H9 (cell line): ENCODE measurements at regions not wholly inside any gene's neighbourhood (a gene's known extent, or its start where the extent isn't known, plus 50 kb on each side); places are given as distances from the start of the nearest gene placed in this dataset.

Source experiments
- DNase-seq: peaks from one replicate; pipeline ENCODE4 v3.0.0-alpha.2; 2017
- H2AFZ ChIP-seq: one replicate; pipeline ENCODE4 v1.6.1; 2013; ENCODE audit warnings: mild to moderate bottlenecking, low read length, control low read depth, moderate library complexity
- H2AK5ac ChIP-seq: 2 replicates; pipeline ENCODE4 v1.6.1; 2013; ENCODE audit warnings: low read length, control low read depth, mixed read lengths; ENCODE audit not compliant: insufficient read length
- H2BK120ac ChIP-seq: one replicate; pipeline ENCODE4 v1.6.1; 2013; ENCODE audit warnings: low read depth, mild to moderate bottlenecking, low read length, control low read depth, inconsistent platforms; ENCODE audit not compliant: poor library complexity, severe bottlenecking
- H2BK12ac ChIP-seq: 2 replicates; pipeline ENCODE4 v1.6.1; 2013; ENCODE audit warnings: low read length, control low read depth, mixed read lengths, low read depth; ENCODE audit not compliant: insufficient read length
- H2BK15ac ChIP-seq: 2 replicates; pipeline ENCODE4 v1.6.1; 2013; ENCODE audit warnings: low read depth, low read length, control low read depth
- H2BK20ac ChIP-seq: one replicate; pipeline ENCODE4 v1.6.1; 2013; ENCODE audit warnings: low read depth, mild to moderate bottlenecking, low read length, control low read depth, inconsistent platforms; ENCODE audit not compliant: poor library complexity, severe bottlenecking
- H2BK5ac ChIP-seq: 2 replicates; pipeline ENCODE4 v1.6.1; 2013; ENCODE audit warnings: low read length, control low read depth, mixed read lengths; ENCODE audit not compliant: insufficient read length
- H3K14ac ChIP-seq: 2 replicates; pipeline ENCODE4 v1.6.1; 2013; ENCODE audit warnings: low read length, control low read depth; ENCODE audit not compliant: insufficient read depth
- H3K18ac ChIP-seq: 2 replicates; pipeline ENCODE4 v1.6.1; 2013; ENCODE audit warnings: low read depth, mild to moderate bottlenecking, mixed read lengths, low read length, control low read depth; ENCODE audit not compliant: insufficient read length
- H3K23ac ChIP-seq: 2 replicates; pipeline ENCODE4 v1.6.1; 2013; ENCODE audit warnings: low read length, control low read depth, mixed read lengths, low read depth; ENCODE audit not compliant: insufficient read length
- H3K23me2 ChIP-seq: 2 replicates; pipeline ENCODE4 v1.6.1; 2013; ENCODE audit warnings: low read depth, mild to moderate bottlenecking, mixed read lengths, low read length, control low read depth; ENCODE audit not compliant: insufficient read length, poor library complexity, severe bottlenecking
- H3K27ac ChIP-seq: 2 replicates; pipeline ENCODE4 v1.5.1; 2013; ENCODE audit warnings: low read length, control low read depth, mixed read lengths, low read depth; ENCODE audit not compliant: insufficient read length
- H3K27me3 ChIP-seq: 2 replicates; pipeline ENCODE4 v1.6.1; 2013; ENCODE audit warnings: low read length, control low read depth, inconsistent platforms; ENCODE audit not compliant: insufficient read depth
- H3K4ac ChIP-seq: 2 replicates; pipeline ENCODE4 v1.6.1; 2013; ENCODE audit warnings: low read depth, mild to moderate bottlenecking, control low read depth, inconsistent platforms, low read length, moderate library complexity
- H3K4me1 ChIP-seq: 2 replicates; pipeline ENCODE4 v1.6.1; 2013; ENCODE audit warnings: low read length, control low read depth, inconsistent platforms; ENCODE audit not compliant: insufficient read depth
- H3K4me2 ChIP-seq: 2 replicates; pipeline ENCODE4 v1.6.1; 2013; ENCODE audit warnings: low read length, control low read depth, mixed read lengths; ENCODE audit not compliant: insufficient read length, insufficient read depth
- H3K56ac ChIP-seq: 2 replicates; pipeline ENCODE4 v1.6.1; 2013; ENCODE audit warnings: low read depth, mild to moderate bottlenecking, mixed read lengths, low read length, control low read depth; ENCODE audit not compliant: insufficient read length
- H3K79me1 ChIP-seq: 2 replicates; pipeline ENCODE4 v1.6.1; 2013; ENCODE audit warnings: low read depth, mild to moderate bottlenecking, moderate library complexity, low read length, control low read depth, inconsistent platforms; ENCODE audit not compliant: insufficient read depth, poor library complexity, severe bottlenecking
- H3K79me2 ChIP-seq: 2 replicates; pipeline ENCODE4 v1.6.1; 2013; ENCODE audit warnings: low read length, control low read depth, inconsistent platforms; ENCODE audit not compliant: insufficient read depth
- H3K9ac ChIP-seq: 2 replicates; pipeline ENCODE4 v1.6.1; 2013; ENCODE audit warnings: low read length, control low read depth, mixed read lengths; ENCODE audit not compliant: insufficient read length; ENCODE audit errors: extremely low read depth
- H3K9me3 ChIP-seq: one replicate; pipeline ENCODE4 v1.6.1; 2013; ENCODE audit warnings: low read depth, low read length, inconsistent platforms; ENCODE audit not compliant: control insufficient read depth
- H3T11ph ChIP-seq: one replicate; pipeline ENCODE4 v1.6.1; 2013; ENCODE audit warnings: mild to moderate bottlenecking, low read length, control low read depth, inconsistent platforms
- H4K20me1 ChIP-seq: one replicate; pipeline ENCODE4 v1.6.1; 2013; ENCODE audit not compliant: control insufficient read depth, insufficient read length, insufficient read depth
- H4K5ac ChIP-seq: 2 replicates; pipeline ENCODE4 v1.6.1; 2013; ENCODE audit warnings: low read depth, mild to moderate bottlenecking, mixed read lengths, low read length, control low read depth; ENCODE audit not compliant: insufficient read length
- H4K8ac ChIP-seq: replicated peaks from 2 replicates; pipeline ENCODE4 v1.6.1; 2013; ENCODE audit warnings: low read length, control low read depth, mixed read lengths, low read depth; ENCODE audit not compliant: insufficient read length
- H4K91ac ChIP-seq: 2 replicates; pipeline ENCODE4 v1.6.1; 2013; ENCODE audit warnings: low read depth, mild to moderate bottlenecking, moderate library complexity, mixed read lengths, low read length, control low read depth; ENCODE audit not compliant: insufficient read length
- H3K27ac Mint-ChIP-seq, 3 experiments: 2 replicates in 2 of 3; 3 replicates in 1 of 3; pipeline ENCODE4 v1.8.0; 2020 to 2021; ENCODE audit warnings: mixed read lengths in 3 of 3, mild to moderate bottlenecking in 1 of 3, moderate library complexity in 1 of 3
- H3K27me3 Mint-ChIP-seq: 2 replicates; pipeline ENCODE4 v1.8.0; 2021; ENCODE audit warnings: low read depth, mild to moderate bottlenecking, moderate library complexity, mixed read lengths
- H3K36me3 Mint-ChIP-seq, 3 experiments: 2 replicates in 2 of 3; 3 replicates in 1 of 3; pipeline ENCODE4 v1.8.0; 2020 to 2021; ENCODE audit warnings: low read depth in 3 of 3, mixed read lengths in 3 of 3; ENCODE audit not compliant: insufficient read depth in 1 of 3
- H3K4me1 Mint-ChIP-seq, 2 experiments: 2 replicates each; pipeline ENCODE4 v1.8.0; 2020; ENCODE audit warnings: mixed read lengths in 2 of 2
- H3K4me3 Mint-ChIP-seq, 2 experiments: 2 replicates in 1 of 2; 3 replicates in 1 of 2; pipeline ENCODE4 v1.8.0; 2020 to 2021; ENCODE audit warnings: mild to moderate bottlenecking in 2 of 2, mixed read lengths in 2 of 2, moderate library complexity in 1 of 2
- H3K9me3 Mint-ChIP-seq, 2 experiments: 2 replicates in 1 of 2; 3 replicates in 1 of 2; pipeline ENCODE4 v1.8.0; 2020; ENCODE audit warnings: mild to moderate bottlenecking in 2 of 2, mixed read lengths in 2 of 2, moderate library complexity in 1 of 2
- CTCF ChIP-seq: fragments of 200-600 bp; sonication (generic); conservative IDR thresholded peaks from 3 replicates; pipeline ENCODE4 v1.8.0; 2021; ENCODE audit warnings: antibody characterized with exemption, mild to moderate bottlenecking
- WGBS: extraction: QIAGEN DNeasy Blood & Tissue Kit; methylation state at CpG from one replicate; pipeline ENCODE4 v1.1.7; 2013; ENCODE audit warnings: missing lambda C conversion rate, low lambda C conversion rate, mixed read lengths; ENCODE audit not compliant: insufficient read length; ENCODE audit errors: extremely low coverage; 5-methylcytosine and 5-hydroxymethylcytosine counted together

GRCh38 chr2:164015328-164016123 lies 279.7 kb upstream of the FIGN start:
- H3T11ph ChIP-seq, result no peak overlapping the region
- Mint-ChIP-seq H3K27me3 (no peaks in the 10 kb centered on the region), H3K27ac (peak overlapping the region in 1 of 3 experiments; percentile 82; a peak in 2 of 7 replicates), H3K36me3 (no peaks in the 10 kb centered on the region), H3K9me3 (no peaks in the 10 kb centered on the region), H3K4me3 (no peak overlapping the region), H3K4me1 (peaks cover 13 to 16% of the 10 kb centered on the region in 2 experiments)
- no peak overlapping the region for H3K4ac ChIP-seq
- H2BK12ac ChIP-seq, result no peak overlapping the region
- H2BK20ac ChIP-seq, result peak overlapping the region; percentile 60
- no peak overlapping the region for H3K56ac ChIP-seq
- no peak overlapping the region for H3K27ac ChIP-seq
- no peaks in the 10 kb centered on the region for H3K79me2 ChIP-seq
- no peak overlapping the region for H4K91ac ChIP-seq
- no peak overlapping the region for H4K8ac ChIP-seq
- H3K4me2 ChIP-seq, result no peak overlapping the region
- no peak overlapping the region for H3K9ac ChIP-seq
- H4K5ac ChIP-seq, result no peak overlapping the region
- no peaks in the 10 kb centered on the region for H3K23me2 ChIP-seq
- no peaks in the 10 kb centered on the region for H3K79me1 ChIP-seq
- no CpG with 5 or more reads among the region's 12 CpGs for WGBS
- no peak overlapping the region for H2BK15ac ChIP-seq
- TF ChIP-seq CTCF, result no peak
- no peak overlapping the region for H3K18ac ChIP-seq
- H2BK120ac ChIP-seq, result no peak overlapping the region
- no peak overlapping the region for H3K14ac ChIP-seq
- no peaks in the 10 kb centered on the region for H3K9me3 ChIP-seq
- H2AK5ac ChIP-seq, result no peak overlapping the region
- peak overlapping the region; percentile 36 for H2AFZ ChIP-seq
- no peak for DNase-seq
- H3K27me3 ChIP-seq, result no peaks in the 10 kb centered on the region
- no peaks in the 10 kb centered on the region; the same call in 1 of the 2 replicates for H3K4me1 ChIP-seq
- no peak overlapping the region for H3K23ac ChIP-seq
- no peak overlapping the region for H2BK5ac ChIP-seq
- no peaks in the 10 kb centered on the region for H4K20me1 ChIP-seq
